Stimulated activated naive CD4-positive, alpha-beta T cell treated with Interleukin-2 at 50 U/mL for 16 hours (primary cell): ENCODE measurements at regions not wholly inside any gene's neighbourhood (a gene's known extent, or its start where the extent isn't known, plus 50 kb on each side); places are given as distances from the start of the nearest gene placed in this dataset.
"Not testable (repeated sequence)": the region's sequence is repeated elsewhere in the genome, so short reads cannot be mapped to it uniquely, and the experiment has no call there.

Experiments
- DNase-seq: peaks from one replicate; lab custom pipeline; 2025; lab: John Stamatoyannopoulos, UW

- no peak for DNase-seq
Observed at GRCh38 chr1:227508431-227508830, 54.9 kb upstream of the ZNF678 start.

- not testable (repeated sequence) for DNase-seq
Observed at GRCh38 chr1:227506490-227507393, 56.6 kb upstream of the ZNF678 start.

GRCh38 chr1:227496045-227496444, 67.3 kb upstream of the ZNF678 start:
- DNase-seq = not testable (repeated sequence)

- not testable (repeated sequence) for DNase-seq
Observed at GRCh38 chr1:227493863-227494551, 69.3 kb upstream of the ZNF678 start.

GRCh38 chr1:227490478-227490877, 72.9 kb upstream of the ZNF678 start:
- no peak for DNase-seq

- DNase-seq = no peak
Observed at GRCh38 chr1:227490001-227490400, 73.4 kb upstream of the ZNF678 start.

- DNase-seq = no peak
Observed at GRCh38 chr1:227489572-227489971, 73.8 kb upstream of the ZNF678 start.

GRCh38 chr1:227487606-227488005, 75.8 kb upstream of the ZNF678 start:
- no peak for DNase-seq

GRCh38 chr1:227486559-227486958, 76.8 kb upstream of the ZNF678 start:
- DNase-seq = no peak

GRCh38 chr1:227482023-227482299, 81.4 kb upstream of the ZNF678 start:
- DNase-seq = no peak

GRCh38 chr1:227474072-227474471, 89.3 kb upstream of the ZNF678 start:
- not testable (repeated sequence) for DNase-seq

- DNase-seq = no peak
Observed at GRCh38 chr1:227472772-227473171, 90.6 kb upstream of the ZNF678 start.

- DNase-seq = no peak
Observed at GRCh38 chr1:227470688-227471087, 92.7 kb upstream of the ZNF678 start.

GRCh38 chr1:227469708-227470107, 93.6 kb upstream of the ZNF678 start:
- DNase-seq = no peak

GRCh38 chr1:227466039-227466645, 97.2 kb upstream of the ZNF678 start:
- no peak for DNase-seq

- no peak for DNase-seq
Observed at GRCh38 chr1:227465256-227465655, 98.1 kb upstream of the ZNF678 start.

- DNase-seq = no peak
Observed at GRCh38 chr1:227459977-227460376, 103.4 kb upstream of the ZNF678 start.

GRCh38 chr1:227459326-227459841, 104.0 kb upstream of the ZNF678 start:
- no peak for DNase-seq

GRCh38 chr1:227454686-227455085, 108.7 kb upstream of the ZNF678 start:
- DNase-seq = no peak

- no peak for DNase-seq
Observed at GRCh38 chr1:227453631-227454355, 109.6 kb upstream of the ZNF678 start.

- no peak for DNase-seq
Observed at GRCh38 chr1:227451954-227452353, 111.4 kb upstream of the ZNF678 start.

GRCh38 chr1:227451057-227451456, 112.3 kb upstream of the ZNF678 start:
- no peak for DNase-seq
